ENCODE measurements at regions not wholly inside any gene's neighbourhood (a gene's known extent, or its start where the extent isn't known, plus 50 kb on each side); places are given as distances from the start of the nearest gene placed in this dataset.
A peak's percentile ranks its signal among the peaks of the same experiment; 100 is the strongest.

DNA sequence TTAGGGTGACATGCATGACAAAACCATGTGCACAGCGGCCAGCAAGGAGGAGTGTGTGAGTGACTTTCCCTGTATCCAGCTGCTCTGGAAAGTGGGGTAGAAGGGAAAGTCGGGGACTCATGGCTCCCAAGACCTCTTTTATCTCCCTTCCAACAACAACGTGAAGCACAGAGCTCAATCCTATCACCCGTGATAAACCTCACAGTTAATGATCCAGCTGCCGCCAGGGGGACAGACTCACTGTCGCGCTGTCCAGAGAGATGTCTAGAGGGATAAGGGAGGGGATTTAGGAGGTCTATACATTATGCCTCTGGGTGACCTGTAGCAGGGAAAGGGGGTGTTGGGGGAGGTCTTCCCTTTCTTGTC, 84.0 kb upstream of the SMNDC1 start:
- H3K4me3 Mint-ChIP-seq (ENCODE audit: unreplicated experiment), result no peak overlapping the region
- peak overlapping the region; percentile 42 for H3K27ac Mint-ChIP-seq (ENCODE audit: unreplicated experiment)
- peaks cover 17% of the 10 kb centered on the region for H3K27me3 Mint-ChIP-seq (ENCODE audit: unreplicated experiment)
- peaks cover 31% of the 10 kb centered on the region for H3K4me1 Mint-ChIP-seq (ENCODE audit: unreplicated experiment)
- DNase-seq (ENCODE audit: low spot score), result no peak
- TF ChIP-seq, protein P1, sequence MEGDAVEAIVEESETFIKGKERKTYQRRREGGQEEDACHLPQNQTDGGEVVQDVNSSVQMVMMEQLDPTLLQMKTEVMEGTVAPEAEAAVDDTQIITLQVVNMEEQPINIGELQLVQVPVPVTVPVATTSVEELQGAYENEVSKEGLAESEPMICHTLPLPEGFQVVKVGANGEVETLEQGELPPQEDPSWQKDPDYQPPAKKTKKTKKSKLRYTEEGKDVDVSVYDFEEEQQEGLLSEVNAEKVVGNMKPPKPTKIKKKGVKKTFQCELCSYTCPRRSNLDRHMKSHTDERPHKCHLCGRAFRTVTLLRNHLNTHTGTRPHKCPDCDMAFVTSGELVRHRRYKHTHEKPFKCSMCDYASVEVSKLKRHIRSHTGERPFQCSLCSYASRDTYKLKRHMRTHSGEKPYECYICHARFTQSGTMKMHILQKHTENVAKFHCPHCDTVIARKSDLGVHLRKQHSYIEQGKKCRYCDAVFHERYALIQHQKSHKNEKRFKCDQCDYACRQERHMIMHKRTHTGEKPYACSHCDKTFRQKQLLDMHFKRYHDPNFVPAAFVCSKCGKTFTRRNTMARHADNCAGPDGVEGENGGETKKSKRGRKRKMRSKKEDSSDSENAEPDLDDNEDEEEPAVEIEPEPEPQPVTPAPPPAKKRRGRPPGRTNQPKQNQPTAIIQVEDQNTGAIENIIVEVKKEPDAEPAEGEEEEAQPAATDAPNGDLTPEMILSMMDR (IDR thresholded peaks at IDR 0.05; ENCODE audit: unreplicated experiment), result no peak
- H3K9me3 Mint-ChIP-seq (ENCODE audit: unreplicated experiment), result no peaks in the 10 kb centered on the region
- no peaks in the 10 kb centered on the region for H3K36me3 Mint-ChIP-seq (ENCODE audit: low read depth, unreplicated experiment)

DNA sequence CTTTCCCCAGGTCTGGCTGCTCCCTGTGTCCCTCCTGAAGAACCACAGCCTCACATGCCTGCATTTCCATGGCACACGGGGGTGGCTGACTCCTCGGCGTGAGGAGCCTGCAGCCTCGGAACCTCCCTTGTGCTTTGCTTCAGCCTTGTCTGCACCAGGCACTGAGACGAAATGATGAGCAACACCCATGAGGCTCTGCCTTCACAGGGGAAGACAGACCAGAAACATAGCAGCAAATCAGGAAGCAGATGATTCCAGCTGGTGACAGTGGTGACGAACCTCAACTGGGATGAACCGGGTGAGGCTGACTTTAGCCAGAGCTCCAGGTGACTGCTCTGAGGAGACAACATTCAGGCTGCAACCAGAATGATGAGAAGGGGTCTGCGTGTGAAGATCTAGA, 84.5 kb upstream of the SMNDC1 start:
- TF ChIP-seq, protein P1 (IDR thresholded peaks at IDR 0.05; ENCODE audit: unreplicated experiment), result no peak
- Mint-ChIP-seq H3K9me3 (ENCODE audit: unreplicated experiment) (no peaks in the 10 kb centered on the region), H3K27me3 (ENCODE audit: unreplicated experiment) (peaks cover 19% of the 10 kb centered on the region), H3K4me3 (ENCODE audit: unreplicated experiment) (no peak overlapping the region), H3K4me1 (ENCODE audit: unreplicated experiment) (peaks cover 37% of the 10 kb centered on the region), H3K36me3 (ENCODE audit: low read depth, unreplicated experiment) (no peaks in the 10 kb centered on the region), H3K27ac (ENCODE audit: unreplicated experiment) (no peak overlapping the region)
- DNase-seq (ENCODE audit: low spot score), result no peak

DNA sequence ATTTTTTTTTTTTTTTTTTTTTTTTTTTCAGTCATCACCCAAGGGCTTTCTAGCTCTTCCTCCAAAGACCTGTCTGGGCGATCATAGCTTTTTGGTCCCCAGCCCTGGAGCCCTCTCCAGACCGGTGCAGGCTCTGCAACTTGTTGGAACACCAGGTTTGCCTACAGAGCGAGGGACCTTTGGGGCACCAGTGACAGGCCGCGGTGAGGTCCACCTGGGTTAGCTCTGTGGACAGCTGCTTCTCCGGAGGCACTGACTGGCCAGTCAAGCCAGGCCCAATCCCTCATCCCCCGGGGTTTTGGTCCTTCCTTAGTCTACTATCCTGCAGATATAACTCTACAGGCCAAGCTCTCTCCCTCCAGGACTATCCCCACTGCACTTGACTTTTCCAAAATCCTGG, 86.8 kb upstream of the SMNDC1 start:
- peaks cover 48% of the 10 kb centered on the region for H3K4me1 Mint-ChIP-seq (ENCODE audit: unreplicated experiment)
- TF ChIP-seq, protein P1 (IDR thresholded peaks at IDR 0.05; ENCODE audit: unreplicated experiment), result no peak
- H3K36me3 Mint-ChIP-seq (ENCODE audit: low read depth, unreplicated experiment), result peaks cover 5% of the 10 kb centered on the region
- peaks cover 14% of the 10 kb centered on the region for H3K27me3 Mint-ChIP-seq (ENCODE audit: unreplicated experiment)
- H3K9me3 Mint-ChIP-seq (ENCODE audit: unreplicated experiment), result no peaks in the 10 kb centered on the region
- no peak overlapping the region for H3K4me3 Mint-ChIP-seq (ENCODE audit: unreplicated experiment)
- DNase-seq (ENCODE audit: low spot score), result no peak
- no peak overlapping the region for H3K27ac Mint-ChIP-seq (ENCODE audit: unreplicated experiment)

DNA sequence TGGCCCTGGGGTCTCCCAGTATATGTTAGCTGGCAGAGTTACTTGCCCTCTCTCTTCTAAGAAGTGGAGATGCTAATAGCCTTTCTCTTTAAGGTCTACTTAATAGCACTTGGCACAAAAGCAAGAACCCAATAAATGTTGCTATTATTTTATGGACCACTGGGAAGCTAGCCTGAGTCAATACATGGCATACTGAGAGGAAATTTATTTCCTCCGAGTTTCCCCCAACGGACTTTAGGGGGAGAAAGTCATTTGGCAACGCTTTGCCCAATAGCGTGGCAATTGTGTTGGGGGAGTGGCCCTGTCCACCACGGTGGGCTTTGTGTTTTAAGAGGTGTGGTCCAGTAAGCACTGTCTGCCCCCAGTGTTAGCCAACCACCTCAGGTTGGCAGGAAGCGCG, 87.4 kb upstream of the SMNDC1 start:
- H3K27me3 Mint-ChIP-seq (ENCODE audit: unreplicated experiment), result peaks cover 14% of the 10 kb centered on the region

DNA sequence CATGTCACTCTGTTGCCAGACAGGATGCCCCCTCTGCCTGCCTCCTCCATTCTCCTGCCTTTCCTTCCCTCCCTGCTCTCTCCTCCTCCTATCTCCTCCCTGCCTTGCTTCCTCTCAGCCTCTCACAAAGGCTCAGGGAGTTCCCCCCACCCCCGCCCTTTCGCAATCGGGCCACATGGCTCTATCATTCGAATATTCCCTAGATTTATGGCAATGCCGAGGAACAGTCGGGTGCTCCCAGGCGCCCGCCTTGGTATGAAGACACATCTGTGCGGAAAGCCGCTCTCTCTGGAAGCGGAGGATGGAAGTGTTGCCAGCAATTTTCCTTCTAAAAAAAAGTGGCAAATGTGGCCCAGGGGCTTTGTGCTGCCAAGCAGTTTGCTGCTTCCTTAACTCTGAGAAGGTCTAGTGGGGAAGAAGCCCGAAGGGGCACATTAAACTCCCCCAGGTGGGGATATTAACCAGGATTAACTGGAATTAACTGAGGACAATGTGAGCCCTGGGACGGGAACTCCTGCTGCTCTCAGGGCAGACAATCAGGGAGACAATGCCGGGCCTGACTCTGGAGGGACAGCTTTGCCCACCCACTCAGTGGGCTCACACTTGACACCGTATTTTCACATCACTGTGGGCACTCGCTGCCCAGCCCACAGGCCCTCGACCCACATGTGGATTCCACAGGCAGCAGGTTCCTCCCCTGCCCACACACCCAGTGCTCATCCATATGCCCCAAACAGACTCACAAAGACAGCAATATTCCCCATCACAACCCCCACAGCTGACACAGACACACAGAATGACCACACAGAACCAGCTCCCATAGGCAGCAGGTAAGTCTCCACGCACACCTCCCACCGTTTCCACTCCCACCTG, 88.4 kb upstream of the SMNDC1 start:
- Mint-ChIP-seq H3K27ac (ENCODE audit: unreplicated experiment) (peak overlapping the region; percentile 75), H3K9me3 (ENCODE audit: unreplicated experiment) (no peaks in the 10 kb centered on the region), H3K36me3 (ENCODE audit: low read depth, unreplicated experiment) (peaks cover 5% of the 10 kb centered on the region), H3K27me3 (ENCODE audit: unreplicated experiment) (peaks cover 14% of the 10 kb centered on the region), H3K4me3 (ENCODE audit: unreplicated experiment) (peak overlapping the region; percentile 61), H3K4me1 (ENCODE audit: unreplicated experiment) (peaks cover 53% of the 10 kb centered on the region)
- TF ChIP-seq, protein P1 (IDR thresholded peaks at IDR 0.05; ENCODE audit: unreplicated experiment), result no peak
- no peak for DNase-seq (ENCODE audit: low spot score)

More for the DNA sequence above, 87.4 kb upstream of the SMNDC1 start:
- DNase-seq (ENCODE audit: low spot score), result no peak
- Mint-ChIP-seq H3K27ac (ENCODE audit: unreplicated experiment) (no peak overlapping the region), H3K36me3 (ENCODE audit: low read depth, unreplicated experiment) (peaks cover 5% of the 10 kb centered on the region), H3K4me1 (ENCODE audit: unreplicated experiment) (peaks cover 48% of the 10 kb centered on the region), H3K4me3 (ENCODE audit: unreplicated experiment) (no peak overlapping the region), H3K9me3 (ENCODE audit: unreplicated experiment) (no peaks in the 10 kb centered on the region)
- TF ChIP-seq, protein P1 (IDR thresholded peaks at IDR 0.05; ENCODE audit: unreplicated experiment), result no peak
